HEK293 (cell line): ENCODE measurements at regions not wholly inside any gene's neighbourhood (a gene's known extent, or its start where the extent isn't known, plus 50 kb on each side); places are given as distances from the start of the nearest gene placed in this dataset.

ENCODE experiments used
- FEZF1 ChIP-seq: fragments of 450-650 bp; formaldehyde crosslinking; IDR thresholded peaks from 2 replicates; pipeline ENCODE4 v1.5.1; 2016; ENCODE audit warnings: missing biosample characterization, missing genetic modification characterization
- KLF9 ChIP-seq: fragments of 450-650 bp; formaldehyde crosslinking; IDR thresholded peaks from 2 replicates; pipeline ENCODE4 v1.5.1; 2016; ENCODE audit warnings: missing biosample characterization, missing genetic modification characterization, low read depth
- MYNN ChIP-seq: fragments of 450-650 bp; formaldehyde crosslinking; IDR thresholded peaks from 2 replicates; pipeline ENCODE4 v1.5.1; 2016; ENCODE audit warnings: missing biosample characterization, missing genetic modification characterization, borderline replicate concordance
- SP7 ChIP-seq: fragments of 450-650 bp; formaldehyde crosslinking; IDR thresholded peaks from 2 replicates; pipeline ENCODE4 v1.5.1; 2016; ENCODE audit warnings: missing biosample characterization, missing genetic modification characterization
- ZEB2 ChIP-seq: fragments of 450-650 bp; formaldehyde crosslinking; IDR thresholded peaks from 2 replicates; pipeline ENCODE4 v1.5.1; 2016; ENCODE audit warnings: missing biosample characterization, missing genetic modification characterization
- ZFP69B ChIP-seq: fragments of 450-650 bp; formaldehyde crosslinking; IDR thresholded peaks from 2 replicates; pipeline ENCODE4 v1.5.1; 2016; ENCODE audit warnings: missing biosample characterization, missing genetic modification characterization
- ZNF274 ChIP-seq, 2 experiments: fragments of 200-500 bp in 1 of 2; fragments of 450-650 bp in 1 of 2; sonication (Bioruptor generic) in 1 of 2; formaldehyde crosslinking in 1 of 2; IDR thresholded peaks; 2 replicates each; pipeline versions ENCODE4 v1.5.1 to v1.6.1; 2014 to 2016; ENCODE audit warnings: borderline replicate concordance in 1 of 2, inconsistent platforms in 1 of 2, low read length in 1 of 2, missing biosample characterization in 1 of 2, missing genetic modification characterization in 1 of 2
- ZNF423 ChIP-seq: fragments of 450-650 bp; formaldehyde crosslinking; IDR thresholded peaks from 2 replicates; pipeline ENCODE4 v1.5.1; 2016; ENCODE audit warnings: missing biosample characterization, missing genetic modification characterization
- ZNF433 ChIP-seq: fragments of 450-650 bp; formaldehyde crosslinking; IDR thresholded peaks from 2 replicates; pipeline ENCODE4 v1.5.1; 2016; ENCODE audit warnings: missing biosample characterization, missing genetic modification characterization, low read depth
- ZNF571 ChIP-seq: fragments of 450-650 bp; formaldehyde crosslinking; IDR thresholded peaks from 2 replicates; pipeline ENCODE4 v1.5.0; 2017; ENCODE audit warnings: missing biosample characterization, missing genetic modification characterization
- ZNF76 ChIP-seq: fragments of 450-650 bp; formaldehyde crosslinking; IDR thresholded peaks from 2 replicates; pipeline ENCODE4; 2016; ENCODE audit warnings: low read depth, missing biosample characterization, missing genetic modification characterization, borderline replicate concordance
- TF ChIP-seq, protein P1 (sequence below): fragments of 450-650 bp; formaldehyde crosslinking; IDR thresholded peaks from 2 replicates; pipeline ENCODE4 v1.5.1; 2016; ENCODE audit warnings: missing biosample characterization, missing genetic modification characterization
- TF ChIP-seq, protein P2 (sequence below): fragments of 450-650 bp; formaldehyde crosslinking; optimal IDR thresholded peaks from 2 replicates; pipeline ENCODE3; 2016; ENCODE audit warnings: missing biosample characterization, mild to moderate bottlenecking, missing genetic modification characterization

DNA sequence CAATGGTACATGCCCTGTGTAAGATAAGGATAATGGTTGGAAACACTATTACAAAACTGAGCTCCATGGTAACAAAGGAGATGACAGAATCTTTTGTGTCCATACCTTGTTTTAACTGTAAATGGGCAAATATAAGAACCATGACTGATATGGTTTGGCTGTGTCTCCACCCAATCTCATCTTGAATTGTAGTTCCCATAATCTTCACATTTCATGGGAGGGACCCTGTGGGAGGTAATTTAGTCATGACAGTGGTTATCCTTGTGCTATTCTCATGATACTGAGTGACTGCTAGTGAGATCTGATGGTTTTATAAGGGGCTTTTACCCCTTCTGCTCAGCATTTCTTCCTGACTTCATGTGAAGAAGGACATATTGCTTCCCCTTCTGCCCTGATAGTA lies 211.7 kb upstream of the RGPD4 start:
- TF ChIP-seq ZEB2 (tag by site-specific recombination) (no peak), FEZF1 (tag by site-specific recombination) (no peak), ZNF274 (IDR thresholded peaks at IDR 0.05; ENCODE audit: low read length) (no peak), ZNF274 (tag by site-specific recombination; IDR thresholded peaks at IDR 0.05; ENCODE audit: borderline replicate concordance) (no peak), ZNF571 (tag by site-specific recombination) (no peak), MYNN (tag by site-specific recombination) (no peak), ZNF423 (tag by site-specific recombination) (no peak), ZFP69B (tag by site-specific recombination) (no peak), ZNF76 (no peak), SP7 (tag by site-specific recombination) (no peak), ZNF433 (tag by site-specific recombination) (no peak), KLF9 (tag by site-specific recombination) (no peak)
- TF ChIP-seq, protein P1, sequence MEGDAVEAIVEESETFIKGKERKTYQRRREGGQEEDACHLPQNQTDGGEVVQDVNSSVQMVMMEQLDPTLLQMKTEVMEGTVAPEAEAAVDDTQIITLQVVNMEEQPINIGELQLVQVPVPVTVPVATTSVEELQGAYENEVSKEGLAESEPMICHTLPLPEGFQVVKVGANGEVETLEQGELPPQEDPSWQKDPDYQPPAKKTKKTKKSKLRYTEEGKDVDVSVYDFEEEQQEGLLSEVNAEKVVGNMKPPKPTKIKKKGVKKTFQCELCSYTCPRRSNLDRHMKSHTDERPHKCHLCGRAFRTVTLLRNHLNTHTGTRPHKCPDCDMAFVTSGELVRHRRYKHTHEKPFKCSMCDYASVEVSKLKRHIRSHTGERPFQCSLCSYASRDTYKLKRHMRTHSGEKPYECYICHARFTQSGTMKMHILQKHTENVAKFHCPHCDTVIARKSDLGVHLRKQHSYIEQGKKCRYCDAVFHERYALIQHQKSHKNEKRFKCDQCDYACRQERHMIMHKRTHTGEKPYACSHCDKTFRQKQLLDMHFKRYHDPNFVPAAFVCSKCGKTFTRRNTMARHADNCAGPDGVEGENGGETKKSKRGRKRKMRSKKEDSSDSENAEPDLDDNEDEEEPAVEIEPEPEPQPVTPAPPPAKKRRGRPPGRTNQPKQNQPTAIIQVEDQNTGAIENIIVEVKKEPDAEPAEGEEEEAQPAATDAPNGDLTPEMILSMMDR (tag by site-specific recombination), result no peak
- TF ChIP-seq, protein P2, sequence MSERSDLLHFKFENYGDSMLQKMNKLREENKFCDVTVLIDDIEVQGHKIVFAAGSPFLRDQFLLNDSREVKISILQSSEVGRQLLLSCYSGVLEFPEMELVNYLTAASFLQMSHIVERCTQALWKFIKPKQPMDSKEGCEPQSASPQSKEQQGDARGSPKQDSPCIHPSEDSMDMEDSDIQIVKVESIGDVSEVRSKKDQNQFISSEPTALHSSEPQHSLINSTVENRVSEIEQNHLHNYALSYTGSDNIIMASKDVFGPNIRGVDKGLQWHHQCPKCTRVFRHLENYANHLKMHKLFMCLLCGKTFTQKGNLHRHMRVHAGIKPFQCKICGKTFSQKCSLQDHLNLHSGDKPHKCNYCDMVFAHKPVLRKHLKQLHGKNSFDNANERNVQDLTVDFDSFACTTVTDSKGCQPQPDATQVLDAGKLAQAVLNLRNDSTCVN (tag by site-specific recombination), result no peak
